HG03280 (cell line): ENCODE measurements at regions not wholly inside any gene's neighbourhood (a gene's known extent, or its start where the extent isn't known, plus 50 kb on each side); places are given as distances from the start of the nearest gene placed in this dataset.

Experiments
- ATAC-seq: cut with Tn5 transposase; IDR thresholded peaks from one replicate; pipeline ENCODE4 v1.9.1; 2021; ENCODE audit warnings: mild to moderate bottlenecking, moderate library complexity; ENCODE audit not compliant: unreplicated experiment

DNA sequence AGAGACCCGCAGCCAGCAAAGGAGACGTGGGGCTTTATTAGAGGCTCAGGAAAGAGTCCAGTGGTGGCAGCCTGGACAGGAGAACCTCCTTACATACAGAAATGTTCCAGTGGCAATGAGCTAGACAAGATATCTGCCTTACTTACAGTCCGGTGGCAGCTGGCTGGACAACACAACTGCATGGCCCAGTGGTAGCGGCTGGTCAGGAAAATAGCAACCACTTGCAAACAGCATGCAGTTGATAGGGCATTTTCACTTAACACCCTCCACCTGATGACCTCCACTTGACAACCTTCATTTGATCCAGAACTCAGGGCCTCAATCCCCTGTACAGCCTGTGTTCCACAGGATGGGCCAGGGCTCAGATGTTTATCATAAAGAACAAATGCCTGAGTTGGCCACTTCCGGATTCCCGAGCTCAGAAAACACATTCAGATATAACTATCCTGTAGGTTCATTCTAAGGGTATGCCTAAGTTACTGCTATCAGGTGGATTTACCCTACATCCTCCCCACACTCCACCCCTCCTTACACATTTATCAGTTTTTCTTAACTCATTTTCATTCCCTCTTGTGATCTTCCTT, 63.3 kb upstream of the ITPRID2 start:
- ATAC-seq = no peak

DNA sequence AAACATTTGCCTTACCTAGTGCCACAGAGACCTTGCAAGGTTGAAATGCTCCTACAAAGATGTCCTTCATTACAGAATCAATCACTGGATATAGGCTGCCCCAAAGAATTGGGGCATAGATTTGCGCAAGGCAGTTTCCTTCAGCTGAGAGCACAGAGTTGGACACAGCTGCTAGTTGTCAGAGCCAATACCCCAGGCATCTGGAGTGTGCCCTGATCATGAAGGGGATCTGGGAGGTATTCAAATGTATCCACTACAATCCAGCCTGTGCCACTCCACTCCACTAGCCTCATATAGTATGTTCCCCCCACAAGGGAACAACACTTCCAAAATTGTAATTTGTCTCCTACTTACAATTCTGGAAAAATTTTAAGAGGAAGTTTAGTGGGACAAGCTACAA, 62.3 kb upstream of the ITPRID2 start:
- ATAC-seq = no peak

DNA sequence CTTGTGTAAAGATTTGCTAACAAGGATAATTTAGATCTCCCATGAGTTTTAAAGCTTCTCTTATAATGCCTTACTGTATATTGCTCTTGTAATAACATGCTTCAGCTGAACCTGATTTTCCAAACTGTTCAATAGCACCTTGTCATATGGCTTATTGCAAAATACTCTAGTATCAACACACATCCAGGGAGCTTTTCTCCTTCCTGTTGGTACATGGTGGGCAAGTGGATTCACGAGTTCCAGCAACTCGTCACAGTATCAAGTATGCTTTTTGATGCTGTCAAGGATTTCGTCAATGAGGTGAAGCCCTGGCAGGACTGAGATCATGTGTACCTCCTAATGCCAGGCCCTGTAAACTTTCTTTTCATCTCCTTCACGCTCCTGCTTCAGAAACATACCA, 59.5 kb upstream of the ITPRID2 start:
- ATAC-seq = no peak

DNA sequence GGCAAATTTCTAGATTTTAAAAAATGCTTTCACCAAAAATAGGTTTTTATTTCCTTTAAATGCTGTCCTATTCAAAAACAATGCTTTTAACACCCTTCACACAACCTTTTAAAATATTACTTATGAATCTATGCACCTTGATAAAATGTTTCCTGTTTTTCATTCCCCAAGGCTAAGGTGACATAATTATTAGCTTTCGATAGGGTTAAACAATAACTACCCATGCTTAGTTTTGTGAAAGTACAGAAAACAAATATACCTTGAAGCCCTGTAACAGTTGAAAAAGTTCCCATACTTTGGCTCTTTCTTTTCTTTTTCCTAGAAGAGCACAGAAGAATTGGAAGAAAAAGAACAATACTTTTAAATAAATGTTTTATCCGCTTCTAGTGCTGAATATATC, 54.9 kb upstream of the ITPRID2 start:
- no peak for ATAC-seq

DNA sequence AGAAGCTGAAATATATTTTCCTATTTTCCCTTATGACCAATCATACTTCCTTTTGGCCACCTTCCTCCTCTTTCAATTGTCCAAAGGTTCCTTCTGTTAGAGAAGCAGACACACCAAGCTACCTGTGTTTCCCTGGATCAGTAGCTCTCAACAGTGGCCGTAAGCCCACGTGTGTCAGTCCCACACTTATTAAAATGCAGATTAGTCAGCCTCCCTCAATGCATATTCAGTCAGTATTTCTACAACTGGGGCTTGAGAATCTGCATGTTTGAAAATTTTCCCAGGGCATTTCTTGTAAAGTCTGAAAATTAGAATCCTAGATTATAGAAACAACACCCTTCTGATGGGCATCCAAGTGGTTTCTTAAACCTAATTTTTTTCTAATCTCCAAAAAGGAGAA, 54.0 kb upstream of the ITPRID2 start:
- no peak for ATAC-seq

DNA sequence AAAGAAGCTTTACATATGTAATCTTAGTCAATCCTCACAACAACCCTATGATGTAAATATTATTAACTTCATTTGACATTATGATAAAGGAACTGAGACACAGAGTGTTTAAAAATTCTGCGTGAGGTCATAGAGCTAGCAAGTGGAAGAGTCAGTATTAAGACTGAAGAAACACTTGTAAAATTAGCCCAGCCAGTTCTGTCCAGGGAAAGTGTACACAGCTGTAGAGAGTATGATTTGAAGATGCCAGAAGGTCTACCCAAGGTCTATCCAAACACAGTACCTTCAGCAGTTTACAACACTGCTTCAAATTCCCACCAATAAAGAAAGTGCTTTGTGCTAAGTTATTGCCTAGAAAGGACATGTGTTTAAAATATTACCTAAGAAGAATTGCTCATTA, 51.7 kb upstream of the ITPRID2 start:
- no peak for ATAC-seq

DNA sequence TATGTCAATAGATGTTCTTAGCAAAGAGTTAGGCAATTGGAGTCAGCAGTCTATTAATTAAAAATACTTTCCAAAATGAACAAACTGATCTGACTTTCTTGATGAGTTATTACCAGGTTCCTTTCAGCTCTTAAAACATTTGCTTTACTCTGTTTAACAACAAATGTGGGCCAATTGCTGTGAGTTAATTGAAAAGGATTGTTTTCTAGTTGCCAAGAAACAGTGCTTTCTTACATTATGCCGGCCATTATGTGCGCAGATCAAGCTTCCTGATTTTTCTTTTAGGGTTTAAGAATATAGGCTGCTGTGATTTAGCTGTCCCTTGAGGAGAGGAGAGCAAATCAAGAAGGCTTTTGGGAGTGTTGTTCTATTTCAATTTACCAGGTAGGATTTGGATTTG, 50.5 kb upstream of the ITPRID2 start:
- ATAC-seq = no peak
